Activated T-helper 17 cell treated with anti-CD3 and anti-CD28 coated beads, Interleukin-2, amount 50 U/mL, for 72 hours (primary cell): ENCODE measurements at regions not wholly inside any gene's neighbourhood (a gene's known extent, or its start where the extent isn't known, plus 50 kb on each side); places are given as distances from the start of the nearest gene placed in this dataset.
"Not testable (repeated sequence)": the region's sequence is repeated elsewhere in the genome, so short reads cannot be mapped to it uniquely, and the experiment has no call there.

Experiments used
- ATAC-seq: fragments of 150-1000 bp; cut with Tn5 transposase; replicated peaks from 2 replicates; pipeline ENCODE4 v1.10.0; 2021; ENCODE audit warnings: mild to moderate bottlenecking, moderate library complexity
- H3K27ac Mint-ChIP-seq: one replicate; pipeline ENCODE4 v1.8.0; 2022; ENCODE audit warnings: mixed read lengths
- H3K27me3 Mint-ChIP-seq: one replicate; pipeline ENCODE4 v1.8.0; 2022; ENCODE audit warnings: mixed read lengths
- H3K36me3 Mint-ChIP-seq: one replicate; pipeline ENCODE4 v1.8.0; 2022; ENCODE audit warnings: low read depth, mild to moderate bottlenecking, mixed read lengths
- H3K4me1 Mint-ChIP-seq: one replicate; pipeline ENCODE4 v1.8.0; 2022; ENCODE audit warnings: mixed read lengths
- H3K4me3 Mint-ChIP-seq: one replicate; pipeline ENCODE4 v1.8.0; 2022; ENCODE audit warnings: mild to moderate bottlenecking, mixed read lengths
- H3K9me3 Mint-ChIP-seq: one replicate; pipeline ENCODE4 v1.8.0; 2022; ENCODE audit warnings: mixed read lengths

DNA sequence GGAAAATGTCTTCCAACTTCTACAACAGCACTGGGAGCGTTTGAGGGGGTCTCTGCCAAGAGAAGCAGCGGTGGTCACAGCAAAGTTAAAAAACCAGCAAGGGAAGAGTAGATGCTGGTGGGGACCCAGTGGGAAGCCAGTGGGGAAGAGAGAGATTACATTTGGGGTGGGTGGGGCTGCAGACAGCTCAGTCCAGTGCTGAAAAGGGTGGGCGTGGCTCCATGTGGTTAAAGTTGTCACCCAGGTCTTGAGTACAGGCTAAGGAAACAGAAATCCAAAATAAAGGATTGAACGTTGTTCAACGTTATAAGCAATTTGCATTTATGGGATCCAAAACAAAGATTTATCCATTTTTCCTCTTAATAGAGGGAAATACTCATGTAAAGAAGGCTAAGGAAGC, 106.3 kb upstream of the LY86 start:
- Mint-ChIP-seq H3K9me3 (no peaks in the 10 kb centered on the region), H3K4me1 (no peaks in the 10 kb centered on the region), H3K36me3 (no peaks in the 10 kb centered on the region), H3K27me3 (peaks cover 35% of the 10 kb centered on the region), H3K4me3 (no peak overlapping the region), H3K27ac (no peak overlapping the region)
- no peak for ATAC-seq

DNA sequence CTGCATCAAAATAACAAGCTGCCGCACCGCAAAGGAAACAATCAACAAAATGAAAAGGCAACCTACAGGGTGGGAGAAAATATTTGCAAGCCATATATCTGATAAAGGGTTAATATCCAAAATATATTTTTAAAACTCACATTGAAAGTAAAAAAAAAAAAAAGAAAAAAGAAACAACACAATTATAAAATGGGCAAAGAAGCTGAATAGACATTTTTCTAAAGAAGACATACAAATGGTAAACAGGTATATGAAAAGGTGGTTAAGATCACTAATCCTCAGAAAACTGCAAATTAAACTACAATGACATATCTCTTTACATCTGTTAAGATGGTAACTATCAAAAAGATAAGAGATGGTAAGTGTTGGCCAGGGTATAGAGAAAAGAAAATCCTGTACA, 105.4 kb upstream of the LY86 start:
- ATAC-seq = no peak

GRCh38 chr6:6483733-6484132, 104.8 kb upstream of the LY86 start:
- no peak overlapping the region for H3K27ac Mint-ChIP-seq
- H3K36me3 Mint-ChIP-seq = no peaks in the 10 kb centered on the region
- H3K4me3 Mint-ChIP-seq = no peak overlapping the region
- no peaks in the 10 kb centered on the region for H3K4me1 Mint-ChIP-seq
- peaks cover 22% of the 10 kb centered on the region for H3K27me3 Mint-ChIP-seq
- no peak for ATAC-seq
- H3K9me3 Mint-ChIP-seq = no peaks in the 10 kb centered on the region

More for the DNA sequence above, 105.4 kb upstream of the LY86 start:
- Mint-ChIP-seq H3K36me3 (no peaks in the 10 kb centered on the region), H3K4me1 (no peaks in the 10 kb centered on the region), H3K27ac (no peak overlapping the region), H3K9me3 (no peaks in the 10 kb centered on the region), H3K4me3 (no peak overlapping the region), H3K27me3 (peaks cover 27% of the 10 kb centered on the region)

DNA sequence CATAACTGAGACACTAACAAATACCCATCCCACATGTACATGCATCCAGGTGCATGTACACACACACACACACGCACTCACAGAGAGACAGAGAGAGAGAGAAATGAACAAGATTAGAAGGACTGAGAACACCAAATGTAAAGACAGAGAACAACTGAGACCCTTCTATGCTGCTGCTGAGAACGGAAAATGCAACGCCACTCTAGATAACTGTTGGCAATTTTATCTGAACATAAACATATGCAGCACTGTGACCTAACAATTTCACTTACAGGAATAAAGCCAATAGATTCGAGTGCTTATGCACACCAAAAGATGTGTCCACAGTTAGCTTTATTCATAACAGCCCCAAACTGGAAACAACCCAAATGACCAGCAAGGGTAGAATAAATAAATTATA, 103.8 kb upstream of the LY86 start:
- Mint-ChIP-seq H3K9me3 (no peaks in the 10 kb centered on the region), H3K27me3 (peaks cover 16% of the 10 kb centered on the region), H3K27ac (no peak overlapping the region), H3K36me3 (no peaks in the 10 kb centered on the region), H3K4me1 (no peaks in the 10 kb centered on the region), H3K4me3 (no peak overlapping the region)
- ATAC-seq = no peak

GRCh38 chr6:6486595-6486994, 101.9 kb upstream of the LY86 start:
- Mint-ChIP-seq H3K4me1 (no peaks in the 10 kb centered on the region), H3K9me3 (no peaks in the 10 kb centered on the region), H3K4me3 (no peak overlapping the region), H3K27me3 (peaks cover 10% of the 10 kb centered on the region), H3K36me3 (no peaks in the 10 kb centered on the region), H3K27ac (no peak overlapping the region)
- ATAC-seq = no peak

DNA sequence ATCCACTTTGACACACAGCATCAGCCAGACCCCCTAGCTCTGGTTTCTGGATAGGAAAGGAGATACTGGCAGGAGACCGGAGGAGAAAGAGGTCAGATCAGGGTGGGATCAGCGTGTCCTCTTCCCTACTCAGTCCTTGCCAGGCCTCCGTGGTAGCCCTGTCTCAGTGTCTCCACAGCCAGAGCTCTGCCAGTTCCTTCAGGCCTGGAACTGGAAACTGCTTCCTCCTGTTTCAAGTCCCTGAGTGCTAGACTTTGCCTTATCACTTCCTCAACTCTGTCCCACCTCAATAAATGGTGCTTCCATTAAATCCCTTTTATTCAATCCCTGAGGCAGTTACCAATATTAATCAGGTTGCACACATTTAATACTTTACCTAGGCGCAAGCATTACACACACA, 96.8 kb upstream of the LY86 start:
- H3K27me3 Mint-ChIP-seq = peaks cover 3% of the 10 kb centered on the region
- H3K27ac Mint-ChIP-seq = no peak overlapping the region
- H3K9me3 Mint-ChIP-seq = no peaks in the 10 kb centered on the region
- no peak for ATAC-seq
- H3K4me3 Mint-ChIP-seq = no peak overlapping the region
- no peaks in the 10 kb centered on the region for H3K4me1 Mint-ChIP-seq
- no peaks in the 10 kb centered on the region for H3K36me3 Mint-ChIP-seq

DNA sequence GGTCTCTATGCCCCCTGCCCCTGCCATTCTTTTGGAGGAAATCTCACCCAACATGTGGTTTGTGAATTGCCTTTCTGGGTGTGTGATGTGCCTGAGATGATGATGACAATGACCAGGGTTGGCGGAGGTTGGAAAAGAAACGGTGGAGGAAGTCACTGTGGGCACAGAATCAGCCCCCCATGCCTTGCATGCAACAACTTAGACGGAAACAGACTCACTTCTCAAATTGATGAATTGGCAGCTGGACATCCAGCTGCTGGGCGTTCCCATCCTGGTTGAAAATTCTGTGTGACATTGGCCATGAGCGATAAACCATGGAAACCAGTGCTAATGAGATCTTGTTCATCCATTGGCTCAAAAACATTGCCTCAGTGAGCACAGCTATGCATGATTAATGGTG, 95.8 kb upstream of the LY86 start:
- no peak for ATAC-seq
- Mint-ChIP-seq H3K27ac (no peak overlapping the region), H3K9me3 (no peaks in the 10 kb centered on the region), H3K4me1 (no peaks in the 10 kb centered on the region), H3K4me3 (no peak overlapping the region), H3K36me3 (no peaks in the 10 kb centered on the region), H3K27me3 (peaks cover 3% of the 10 kb centered on the region)

- ATAC-seq = not testable (repeated sequence)
These were observed 94.4 kb upstream of the LY86 start for GRCh38 chr6:6494139-6494538.

GRCh38 chr6:6494677-6495076, 93.8 kb upstream of the LY86 start:
- no peaks in the 10 kb centered on the region for H3K9me3 Mint-ChIP-seq
- H3K4me3 Mint-ChIP-seq = no peak overlapping the region
- peaks cover 7% of the 10 kb centered on the region for H3K27me3 Mint-ChIP-seq
- no peaks in the 10 kb centered on the region for H3K4me1 Mint-ChIP-seq
- peak; percentile 40 for ATAC-seq
- H3K27ac Mint-ChIP-seq = no peak overlapping the region
- no peaks in the 10 kb centered on the region for H3K36me3 Mint-ChIP-seq

More at GRCh38 chr6:6494139-6494538, 94.4 kb upstream of the LY86 start:
- not testable (repeated sequence) for H3K36me3 Mint-ChIP-seq, H3K27ac Mint-ChIP-seq, H3K27me3 Mint-ChIP-seq, H3K9me3 Mint-ChIP-seq, H3K4me3 Mint-ChIP-seq, H3K4me1 Mint-ChIP-seq

DNA sequence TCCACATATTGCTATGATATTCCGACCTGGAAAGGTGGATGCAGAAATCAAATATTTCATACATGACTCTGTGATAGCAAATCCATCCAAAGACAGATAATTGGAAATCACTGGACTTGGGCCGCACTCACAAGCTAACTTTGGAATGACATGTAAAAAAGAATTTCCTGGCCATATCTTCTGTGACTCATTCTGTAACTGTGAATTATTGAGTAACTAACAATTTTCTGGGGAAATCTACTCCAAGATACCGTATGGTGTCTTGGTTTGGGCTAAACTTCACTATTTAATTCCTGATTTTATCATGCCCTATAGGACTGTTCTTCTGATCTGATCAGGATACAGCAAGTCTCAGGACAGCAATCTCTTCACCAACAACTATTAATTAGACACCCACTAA, 92.7 kb upstream of the LY86 start:
- peaks cover 12% of the 10 kb centered on the region for H3K27me3 Mint-ChIP-seq
- H3K36me3 Mint-ChIP-seq = no peaks in the 10 kb centered on the region
- no peak for ATAC-seq
- no peaks in the 10 kb centered on the region for H3K9me3 Mint-ChIP-seq
- no peak overlapping the region for H3K4me3 Mint-ChIP-seq
- H3K4me1 Mint-ChIP-seq = no peaks in the 10 kb centered on the region
- H3K27ac Mint-ChIP-seq = no peak overlapping the region

DNA sequence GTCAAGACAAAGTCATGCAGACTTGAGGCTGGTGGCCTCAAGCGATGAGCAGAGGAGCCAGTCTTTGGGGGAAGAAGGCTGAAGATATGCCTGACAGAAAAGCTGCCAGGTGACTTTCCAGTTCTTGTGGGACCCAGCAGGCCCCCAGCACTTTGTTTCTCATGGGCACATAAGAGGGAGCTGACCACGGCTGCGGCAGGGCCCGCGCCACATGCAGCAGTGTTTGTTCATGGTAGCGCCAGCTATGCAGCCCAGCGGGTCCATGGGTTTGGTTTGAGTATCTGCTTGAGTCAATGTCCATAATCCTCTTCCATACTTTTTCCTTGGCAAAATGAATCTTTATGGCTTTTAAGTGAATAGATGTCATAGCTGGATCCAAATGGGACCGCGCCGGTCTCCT, 91.0 kb upstream of the LY86 start:
- ATAC-seq = no peak
- H3K36me3 Mint-ChIP-seq = no peaks in the 10 kb centered on the region
- H3K27ac Mint-ChIP-seq = no peak overlapping the region
- H3K9me3 Mint-ChIP-seq = no peaks in the 10 kb centered on the region
- no peaks in the 10 kb centered on the region for H3K4me1 Mint-ChIP-seq
- H3K4me3 Mint-ChIP-seq = no peak overlapping the region
- H3K27me3 Mint-ChIP-seq = peaks cover 12% of the 10 kb centered on the region

DNA sequence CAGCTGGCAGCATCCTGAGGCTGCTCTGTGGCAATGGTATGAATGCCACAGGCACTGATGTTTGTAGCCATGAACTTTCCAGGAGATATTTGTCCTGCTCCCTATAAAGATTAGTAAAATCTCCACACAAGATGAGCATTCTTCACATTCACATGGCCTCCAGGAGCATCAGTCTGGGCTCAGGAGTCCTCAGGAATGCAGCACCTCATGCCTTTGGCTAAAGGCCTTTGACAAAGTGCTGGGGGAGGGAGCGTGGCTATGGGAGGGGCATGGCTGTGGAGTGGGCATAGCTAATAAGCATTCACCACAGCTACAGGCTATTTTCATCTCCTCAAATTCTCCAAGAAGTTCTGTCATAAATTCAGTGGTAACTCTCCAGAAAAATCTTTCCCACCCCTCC, 90.5 kb upstream of the LY86 start:
- Mint-ChIP-seq H3K4me1 (no peaks in the 10 kb centered on the region), H3K27me3 (peaks cover 12% of the 10 kb centered on the region), H3K9me3 (no peaks in the 10 kb centered on the region), H3K36me3 (no peaks in the 10 kb centered on the region), H3K27ac (no peak overlapping the region), H3K4me3 (no peak overlapping the region)
- ATAC-seq = no peak

DNA sequence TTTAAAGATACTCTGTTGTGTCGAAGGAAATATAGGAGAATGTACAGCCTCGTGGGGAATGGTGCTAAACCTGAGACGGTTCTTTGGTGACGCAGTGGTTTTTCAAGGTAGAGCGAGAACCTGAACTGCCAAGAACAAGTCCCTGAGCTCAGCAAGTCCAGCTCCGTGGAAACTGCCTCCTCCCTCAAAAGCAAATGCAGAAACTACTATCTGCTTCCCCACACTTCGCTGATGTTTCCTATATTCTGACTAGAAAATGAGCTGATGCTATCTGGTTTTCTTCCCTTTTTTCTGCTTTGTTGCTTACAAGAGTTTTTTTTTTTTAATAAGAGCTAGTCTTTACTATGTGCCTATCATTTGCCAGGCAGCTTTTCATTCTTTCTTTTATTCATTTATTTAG, 85.3 kb upstream of the LY86 start:
- H3K4me3 Mint-ChIP-seq = no peak overlapping the region
- H3K4me1 Mint-ChIP-seq = no peaks in the 10 kb centered on the region
- no peaks in the 10 kb centered on the region for H3K36me3 Mint-ChIP-seq
- H3K9me3 Mint-ChIP-seq = no peaks in the 10 kb centered on the region
- ATAC-seq = no peak
- H3K27me3 Mint-ChIP-seq = peaks cover 30% of the 10 kb centered on the region
- H3K27ac Mint-ChIP-seq = no peak overlapping the region

GRCh38 chr6:6505111-6505510, 83.4 kb upstream of the LY86 start:
- H3K9me3 Mint-ChIP-seq = no peaks in the 10 kb centered on the region
- no peaks in the 10 kb centered on the region for H3K36me3 Mint-ChIP-seq
- H3K4me1 Mint-ChIP-seq = no peaks in the 10 kb centered on the region
- H3K4me3 Mint-ChIP-seq = no peak overlapping the region
- no peak for ATAC-seq
- H3K27me3 Mint-ChIP-seq = peaks cover 29% of the 10 kb centered on the region
- no peak overlapping the region for H3K27ac Mint-ChIP-seq

DNA sequence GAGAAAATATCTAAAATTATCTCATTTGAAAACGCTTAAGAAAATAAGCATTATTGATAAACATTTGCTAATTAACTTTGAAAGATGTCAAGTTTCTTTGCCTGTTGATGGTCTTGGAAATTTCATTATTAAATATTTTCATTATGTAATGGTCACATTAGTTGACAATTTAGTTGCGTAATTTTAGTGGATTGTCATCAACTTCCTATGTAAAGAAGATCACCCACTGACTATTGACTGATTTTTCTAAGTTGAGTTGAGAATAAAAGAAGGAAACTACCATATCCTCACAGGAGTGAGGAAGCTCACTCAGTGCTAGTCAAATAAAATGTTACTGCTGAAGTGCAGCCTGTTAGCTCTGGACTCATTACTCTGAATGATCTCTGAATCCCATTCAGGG, 79.9 kb upstream of the LY86 start:
- Mint-ChIP-seq H3K4me3 (no peak overlapping the region), H3K9me3 (no peaks in the 10 kb centered on the region), H3K27me3 (peaks cover 39% of the 10 kb centered on the region), H3K36me3 (no peaks in the 10 kb centered on the region), H3K27ac (no peak overlapping the region), H3K4me1 (no peaks in the 10 kb centered on the region)
- ATAC-seq = no peak

DNA sequence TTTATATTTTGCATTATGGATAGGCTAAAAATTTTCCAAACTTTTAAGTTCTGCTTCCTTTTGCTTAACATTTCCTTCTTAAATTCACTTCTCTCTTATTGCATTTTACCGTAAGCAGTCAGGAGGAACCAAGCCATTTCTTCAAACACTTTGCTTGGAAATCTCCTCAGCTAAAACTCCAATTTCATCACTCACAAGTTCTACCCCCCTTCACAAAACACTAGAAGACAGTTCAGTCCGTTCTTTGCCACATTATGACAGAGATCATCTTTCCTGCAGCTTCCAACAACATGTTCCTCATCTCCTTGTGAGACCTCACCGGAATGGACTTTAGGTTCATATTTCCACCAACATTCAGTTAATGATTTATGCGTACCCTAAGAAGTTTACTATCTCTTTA, 79.2 kb upstream of the LY86 start:
- no peaks in the 10 kb centered on the region for H3K4me1 Mint-ChIP-seq
- H3K27me3 Mint-ChIP-seq = peaks cover 33% of the 10 kb centered on the region
- H3K4me3 Mint-ChIP-seq = no peak overlapping the region
- H3K36me3 Mint-ChIP-seq = no peaks in the 10 kb centered on the region
- no peak overlapping the region for H3K27ac Mint-ChIP-seq
- no peaks in the 10 kb centered on the region for H3K9me3 Mint-ChIP-seq
- no peak for ATAC-seq
